GM18498 (cell line): ENCODE measurements at regions not wholly inside any gene's neighbourhood (a gene's known extent, or its start where the extent isn't known, plus 50 kb on each side); places are given as distances from the start of the nearest gene placed in this dataset.

Source experiments
- ATAC-seq: cut with Tn5 transposase; IDR thresholded peaks from one replicate; pipeline ENCODE4 v1.9.1; 2021; ENCODE audit warnings: mild to moderate bottlenecking, moderate library complexity; ENCODE audit not compliant: unreplicated experiment

DNA sequence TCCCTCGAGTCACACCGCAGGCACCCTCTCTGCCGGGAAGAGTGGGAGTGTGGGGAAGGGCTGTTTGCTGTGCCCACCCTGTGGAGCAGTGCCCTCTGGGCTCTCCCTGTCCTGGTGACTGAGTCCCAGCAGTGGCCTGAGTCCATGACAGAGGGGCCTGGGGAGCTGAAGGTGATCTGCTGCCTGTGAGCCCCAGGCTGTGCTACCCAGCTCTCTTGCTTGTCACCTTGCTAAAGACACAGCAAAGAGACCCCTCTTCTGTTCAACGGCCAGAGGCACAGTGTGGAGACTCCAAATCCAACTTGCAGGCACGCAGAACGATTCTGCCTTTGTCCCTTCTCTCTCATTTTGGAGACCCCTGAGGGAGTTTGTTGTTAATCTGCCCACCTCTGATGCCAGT is 232.6 kb downstream of the OPA1 start:
- no peak for ATAC-seq

GRCh38 chr3:193826159-193826795 is 233.3 kb downstream of the OPA1 start:
- ATAC-seq: no peak

- ATAC-seq: no peak
These were observed 234.1 kb downstream of the OPA1 start for GRCh38 chr3:193827040-193827669.

DNA sequence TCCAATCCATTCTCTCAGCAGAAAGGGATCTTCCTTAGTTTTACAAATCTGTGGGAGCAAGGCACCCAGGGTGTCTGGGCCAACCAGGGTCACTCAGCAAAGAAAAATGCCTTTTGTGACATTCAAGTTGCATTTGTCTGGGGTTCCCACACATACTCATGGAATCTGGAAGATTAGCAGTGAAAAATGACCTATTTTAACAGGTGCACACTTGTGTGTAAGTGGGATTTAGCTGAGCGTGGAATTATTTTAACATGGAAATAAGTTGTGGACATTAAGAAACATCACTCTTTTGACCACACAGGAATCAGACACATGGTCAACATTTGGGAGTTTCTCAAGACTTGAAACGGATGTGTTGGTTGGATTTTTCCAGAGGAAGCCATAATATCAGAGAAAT is 234.9 kb downstream of the OPA1 start:
- no peak for ATAC-seq

GRCh38 chr3:193828477-193828876 is 235.5 kb downstream of the OPA1 start:
- no peak for ATAC-seq

- ATAC-seq: no peak
These were observed 236.8 kb downstream of the OPA1 start for GRCh38 chr3:193829781-193830180.

- no peak for ATAC-seq
These were observed 237.8 kb downstream of the OPA1 start for GRCh38 chr3:193830791-193831191.

- ATAC-seq: peak; percentile 56
These were observed 238.8 kb downstream of the OPA1 start for GRCh38 chr3:193831495-193832455.

DNA sequence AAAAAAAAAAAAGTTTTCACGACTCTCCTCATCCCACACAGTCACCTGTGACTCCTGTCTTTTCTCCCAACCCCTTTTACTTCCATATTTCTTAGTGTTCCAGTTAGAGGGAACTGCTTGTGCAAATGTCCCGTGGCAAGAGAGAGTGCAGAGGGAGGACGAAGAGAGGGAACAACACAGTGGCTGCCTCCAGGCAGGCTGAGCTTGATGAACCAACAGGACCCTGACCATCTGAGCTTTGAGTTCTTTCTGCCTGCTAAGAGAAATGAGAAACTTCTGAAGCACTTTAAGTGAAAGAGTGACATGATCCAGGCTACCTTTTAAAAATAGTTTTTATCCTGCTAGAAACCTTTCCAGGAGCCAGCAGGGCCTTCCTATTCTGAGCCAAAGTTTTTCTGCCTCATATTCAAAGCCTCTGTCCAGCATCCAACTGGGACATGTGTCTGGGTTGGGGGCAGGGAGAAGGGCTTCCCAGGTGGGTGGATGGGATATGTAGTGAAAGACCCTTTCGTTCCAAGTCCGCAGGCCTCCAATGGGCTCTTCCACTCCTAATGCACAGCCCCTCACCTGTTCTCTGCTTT is 239.9 kb downstream of the OPA1 start:
- ATAC-seq: no peak

DNA sequence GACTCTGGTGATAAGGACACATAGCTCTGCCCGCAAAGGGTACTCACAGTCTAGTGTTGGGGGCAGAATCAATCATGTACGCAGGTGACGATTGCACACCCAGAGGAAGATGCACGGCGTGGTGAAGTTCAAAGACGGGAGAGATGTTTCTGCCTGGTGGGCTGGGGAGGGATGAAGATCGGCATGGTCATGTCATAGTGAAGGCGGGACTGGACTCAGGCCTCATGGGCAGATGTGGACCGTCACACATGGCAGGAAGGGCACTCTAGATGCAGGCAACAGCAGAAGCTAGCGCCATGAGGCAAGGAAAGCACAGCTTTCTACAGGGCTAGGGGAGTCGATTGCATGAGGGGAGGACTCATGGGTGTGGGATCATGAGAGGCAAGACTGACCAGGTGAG is 240.6 kb downstream of the OPA1 start:
- no peak for ATAC-seq

- no peak for ATAC-seq
These were observed 242.4 kb downstream of the OPA1 start for GRCh38 chr3:193835414-193835813.

DNA sequence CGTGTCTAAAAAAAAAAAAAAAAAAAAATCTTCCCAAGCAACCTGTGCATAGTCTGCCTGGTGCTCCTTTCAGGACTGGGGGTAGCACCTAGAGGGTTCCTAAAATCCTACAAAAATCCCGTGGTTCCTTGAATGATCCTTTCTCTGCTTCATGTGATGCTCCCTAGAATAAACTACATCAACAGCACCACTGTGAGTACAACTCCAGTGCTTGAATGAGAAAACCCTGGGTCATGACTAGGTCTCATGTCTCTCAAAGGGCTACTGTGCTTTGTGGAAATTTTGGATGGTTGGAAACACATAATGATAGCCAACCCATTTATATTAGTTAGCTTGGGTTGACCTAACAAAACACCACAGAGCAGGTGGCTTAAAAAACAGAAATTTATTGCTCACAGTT is 243.5 kb downstream of the OPA1 start:
- no peak for ATAC-seq

DNA sequence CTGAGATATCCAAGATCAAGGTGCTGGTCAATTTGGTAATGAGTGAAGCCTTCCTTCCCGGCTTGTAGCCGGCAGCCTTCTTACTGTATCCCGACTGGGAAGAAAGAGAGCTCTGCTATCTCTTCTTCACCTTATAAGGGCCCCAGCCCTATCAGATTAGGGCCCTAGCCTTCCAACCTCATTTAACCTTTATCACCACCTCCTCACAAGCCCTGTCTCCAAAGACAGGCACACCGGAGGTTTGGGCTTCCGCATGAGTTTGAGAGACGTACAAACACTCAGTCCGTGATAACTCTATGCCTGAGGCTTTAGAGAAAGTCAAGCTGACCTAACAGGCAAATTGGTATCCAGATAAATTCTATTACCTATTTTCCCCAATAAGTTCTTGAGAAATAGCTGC is 243.9 kb downstream of the OPA1 start:
- no peak for ATAC-seq

- ATAC-seq: no peak
These were observed 244.4 kb downstream of the OPA1 start for GRCh38 chr3:193837347-193837827.

- ATAC-seq: no peak
These were observed 247.2 kb downstream of the OPA1 start for GRCh38 chr3:193840111-193840641.

- no peak for ATAC-seq
These were observed 248.6 kb downstream of the OPA1 start for GRCh38 chr3:193841581-193841980.

- peak; percentile 78 for ATAC-seq
These were observed 249.2 kb downstream of the OPA1 start for GRCh38 chr3:193842029-193842798.

DNA sequence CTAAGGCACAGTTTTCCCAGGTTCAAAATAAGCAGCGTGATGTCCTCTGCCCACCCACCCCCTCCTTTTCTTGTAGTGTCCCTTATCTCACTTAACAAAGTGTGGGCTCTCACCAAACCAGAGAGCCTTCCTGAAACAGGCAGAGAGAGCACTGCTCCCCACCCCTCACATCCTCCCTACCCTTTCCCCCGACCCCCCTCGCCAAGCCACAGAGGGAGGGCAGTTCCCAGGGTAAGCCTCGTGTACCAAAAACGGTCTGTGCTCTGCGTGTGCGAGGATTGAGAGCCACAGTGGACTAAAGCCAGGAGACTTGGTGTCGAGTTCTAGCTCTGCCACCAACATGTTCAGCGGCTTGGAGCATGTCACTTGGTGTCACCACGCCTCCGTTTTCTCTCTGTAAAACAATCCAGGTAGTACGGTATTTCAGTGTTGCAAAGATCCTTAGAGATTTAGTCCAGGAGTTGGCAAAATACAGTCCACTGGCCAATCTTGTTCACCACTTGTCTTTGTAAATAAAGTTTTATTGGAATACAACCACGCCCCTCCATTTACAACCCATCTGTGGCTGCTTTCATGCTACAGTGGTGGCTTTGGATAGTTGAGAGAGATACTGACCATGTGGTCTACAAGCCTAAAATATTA is 249.9 kb downstream of the OPA1 start:
- no peak for ATAC-seq

DNA sequence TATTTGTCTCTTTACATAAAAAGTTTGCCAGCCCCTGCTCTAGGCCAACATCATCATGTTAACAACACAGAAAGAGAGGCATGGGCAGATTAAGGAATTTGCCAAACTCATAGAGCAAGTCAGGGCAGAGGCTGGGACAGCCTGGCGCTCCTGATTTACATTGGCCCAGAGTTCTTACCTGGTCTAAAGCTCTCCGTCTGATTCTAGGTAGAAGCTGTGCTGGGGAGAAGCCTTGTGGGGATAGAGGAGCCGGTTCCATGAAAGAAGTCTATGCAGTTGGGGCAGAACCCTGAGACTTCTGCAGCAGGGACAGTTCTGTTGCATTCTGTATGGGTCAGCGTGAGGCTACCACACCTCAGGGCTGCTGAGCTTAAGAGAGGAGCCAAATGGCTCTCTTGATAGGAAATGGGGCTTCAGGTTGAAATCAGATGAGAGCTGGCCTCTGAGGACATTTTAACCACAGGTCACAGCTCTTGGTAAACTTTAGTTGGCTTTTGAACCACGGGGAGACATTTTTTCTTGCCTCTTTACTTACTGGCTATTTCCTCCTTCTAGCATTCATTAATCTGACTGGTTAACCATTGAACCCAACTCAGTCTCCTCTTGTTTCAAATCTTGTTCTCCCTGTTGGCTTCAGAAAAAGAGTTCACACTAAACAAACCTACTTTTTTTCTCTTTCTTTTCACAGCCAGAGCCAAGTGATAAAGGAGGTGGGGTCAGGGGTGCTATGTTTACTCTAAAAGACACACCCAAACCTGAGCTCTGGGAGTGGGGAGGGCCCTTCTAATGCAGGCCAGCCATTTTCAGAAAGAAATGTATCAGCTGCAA is 250.7 kb downstream of the OPA1 start:
- peak; percentile 47 for ATAC-seq
